ENCODE measurements at regions not wholly inside any gene's neighbourhood (a gene's known extent, or its start where the extent isn't known, plus 50 kb on each side); places are given as distances from the start of the nearest gene placed in this dataset.
"Not testable (repeated sequence)": the region's sequence is repeated elsewhere in the genome, so short reads cannot be mapped to it uniquely, and the experiment has no call there.

- ATAC-seq: no peak
- no peak for DNase-seq
Measured at GRCh38 chr12:108423486-108423885, 84.4 kb upstream of the CMKLR1 start.

GRCh38 chr12:108421082-108421481 lies 82.0 kb upstream of the CMKLR1 start:
- DNase-seq, ATAC-seq: not testable (repeated sequence)

GRCh38 chr12:108420421-108420820 lies 81.3 kb upstream of the CMKLR1 start:
- DNase-seq, ATAC-seq: not testable (repeated sequence)

GRCh38 chr12:108419949-108420348 lies 80.8 kb upstream of the CMKLR1 start:
- ATAC-seq (no peak), DNase-seq (no peak)

GRCh38 chr12:108418164-108418890 lies 79.2 kb upstream of the CMKLR1 start:
- ATAC-seq (no peak), DNase-seq (no peak)

- no peak for DNase-seq
- ATAC-seq: no peak
Measured at GRCh38 chr12:108414021-108414420, 74.9 kb upstream of the CMKLR1 start.

- ATAC-seq (no peak), DNase-seq (no peak)
Measured at GRCh38 chr12:108410689-108411088, 71.6 kb upstream of the CMKLR1 start.

GRCh38 chr12:108409481-108409880 lies 70.4 kb upstream of the CMKLR1 start:
- ATAC-seq: no peak
- DNase-seq: no peak

- ATAC-seq: no peak
- no peak for DNase-seq
Measured at GRCh38 chr12:108403952-108404351, 64.8 kb upstream of the CMKLR1 start.

GRCh38 chr12:108401964-108402363 lies 62.9 kb upstream of the CMKLR1 start:
- no peak for DNase-seq
- no peak for ATAC-seq

GRCh38 chr12:108400900-108401480 lies 61.9 kb upstream of the CMKLR1 start:
- ATAC-seq: no peak

GRCh38 chr12:108400481-108400880 lies 61.4 kb upstream of the CMKLR1 start:
- DNase-seq (no peak), ATAC-seq (no peak)

More at GRCh38 chr12:108400900-108401480, 61.9 kb upstream of the CMKLR1 start:
- DNase-seq: no peak

- no peak for ATAC-seq
- no peak for DNase-seq
Measured at GRCh38 chr12:108400056-108400455, 60.9 kb upstream of the CMKLR1 start.

GRCh38 chr12:108399514-108399913 lies 60.4 kb upstream of the CMKLR1 start:
- no peak for ATAC-seq
- DNase-seq: no peak

- ATAC-seq (no peak), DNase-seq (no peak)
Measured at GRCh38 chr12:108394196-108394595, 55.1 kb upstream of the CMKLR1 start.

GRCh38 chr12:108392284-108392683 lies 53.2 kb upstream of the CMKLR1 start:
- no peak for ATAC-seq
- DNase-seq: no peak

GRCh38 chr12:108390495-108391203 lies 51.5 kb upstream of the CMKLR1 start:
- DNase-seq: no peak
- ATAC-seq: no peak

- no peak for ATAC-seq
- no peak for DNase-seq
Measured at GRCh38 chr12:108389544-108389943, 50.4 kb upstream of the CMKLR1 start.

Data from stimulated activated naive CD8-positive, alpha-beta T cell treated with anti-CD3 and anti-CD28 coated beads, Interleukin-15, Interleukin-2, amounts not matched to agents 100 U/mL and 50 U/mL, for 24 hours (primary cell).